ENCODE measurements at regions not wholly inside any gene's neighbourhood (a gene's known extent, or its start where the extent isn't known, plus 50 kb on each side); places are given as distances from the start of the nearest gene placed in this dataset.

GRCh38 chr17:14940108-14940937 lies 324.8 kb downstream of the PMP22 start:
- DNase-seq = no peak

- no peak for DNase-seq
These were observed 329.2 kb downstream of the PMP22 start for GRCh38 chr17:14935845-14936485.

- no peak for DNase-seq
These were observed 329.8 kb downstream of the PMP22 start for GRCh38 chr17:14935139-14935841.

GRCh38 chr17:14933676-14934075 lies 331.4 kb downstream of the PMP22 start:
- DNase-seq = no peak

- peak; percentile 68 for DNase-seq
These were observed 338.5 kb downstream of the PMP22 start for GRCh38 chr17:14926526-14927122.

GRCh38 chr17:14926073-14926472 lies 339.1 kb downstream of the PMP22 start:
- no peak for DNase-seq

GRCh38 chr17:14925498-14925897 lies 339.6 kb downstream of the PMP22 start:
- DNase-seq = no peak

- DNase-seq = no peak
These were observed 341.1 kb downstream of the PMP22 start for GRCh38 chr17:14923981-14924380.

GRCh38 chr17:14922411-14922810 lies 342.7 kb downstream of the PMP22 start:
- no peak for DNase-seq

GRCh38 chr17:14921936-14922335 lies 343.2 kb downstream of the PMP22 start:
- DNase-seq = no peak

- DNase-seq = no peak
These were observed 345.4 kb downstream of the PMP22 start for GRCh38 chr17:14919631-14920213.

GRCh38 chr17:14919094-14919493 lies 346.0 kb downstream of the PMP22 start:
- no peak for DNase-seq

- no peak for DNase-seq
These were observed 346.6 kb downstream of the PMP22 start for GRCh38 chr17:14918540-14918939.

GRCh38 chr17:14910916-14911315 lies 354.2 kb downstream of the PMP22 start:
- DNase-seq = no peak

- DNase-seq = no peak
These were observed 360.7 kb downstream of the PMP22 start for GRCh38 chr17:14904386-14904785.

GRCh38 chr17:14903854-14904253 lies 361.3 kb downstream of the PMP22 start:
- DNase-seq = no peak

- no peak for DNase-seq
These were observed 362.3 kb downstream of the PMP22 start for GRCh38 chr17:14902803-14903202.

- no peak for DNase-seq
These were observed 362.8 kb downstream of the PMP22 start for GRCh38 chr17:14902297-14902696.

- DNase-seq = no peak
These were observed 363.8 kb downstream of the PMP22 start for GRCh38 chr17:14901376-14901775.

- DNase-seq = no peak
These were observed 378.9 kb downstream of the PMP22 start for GRCh38 chr17:14886200-14886739.

GRCh38 chr17:14882131-14882530 lies 383.0 kb downstream of the PMP22 start:
- DNase-seq = no peak

- no peak for DNase-seq
These were observed 389.3 kb downstream of the PMP22 start for GRCh38 chr17:14875557-14876412.

All from activated CD8-positive, alpha-beta memory T cell treated with anti-CD3 and anti-CD28 coated beads for 24 hours (primary cell).